T-helper 2 cell treated with Interferon-gamma antibody and Interleukin-4, amounts not matched to agents 100 ng/mL and 5 ng/mL, for 36 hours (primary cell): ENCODE measurements at regions not wholly inside any gene's neighbourhood (a gene's known extent, or its start where the extent isn't known, plus 50 kb on each side); places are given as distances from the start of the nearest gene placed in this dataset.
"Not testable (repeated sequence)": the region's sequence is repeated elsewhere in the genome, so short reads cannot be mapped to it uniquely, and the experiment has no call there.

Source experiments
- intact Hi-C: fragments of 100-400 bp; cut with micrococcal nuclease; formaldehyde crosslinking; loops from one replicate; pipeline ENCODE4 v1.15.1; 2023

DNA sequence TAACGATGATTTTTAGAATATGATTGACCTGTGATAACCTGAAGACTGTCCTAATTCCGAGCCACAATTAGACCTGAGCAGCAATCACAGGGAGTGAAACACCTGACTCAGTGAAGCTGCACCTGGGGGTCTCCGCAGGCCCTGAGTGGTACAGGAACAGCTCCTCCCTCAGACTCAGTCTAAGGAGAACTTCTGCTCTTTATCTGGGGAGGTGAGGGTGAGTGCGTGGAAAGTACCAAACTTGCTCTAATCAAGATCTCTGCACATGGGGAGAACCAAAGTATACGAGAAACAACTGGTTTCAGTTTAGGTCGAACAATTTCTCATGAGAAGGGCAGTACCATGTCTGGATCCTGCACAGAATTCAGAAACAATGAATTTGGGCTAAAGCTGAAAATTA is 555.3 kb downstream of the TMEM121 start:
- intact Hi-C loops, result not testable (repeated sequence)

DNA sequence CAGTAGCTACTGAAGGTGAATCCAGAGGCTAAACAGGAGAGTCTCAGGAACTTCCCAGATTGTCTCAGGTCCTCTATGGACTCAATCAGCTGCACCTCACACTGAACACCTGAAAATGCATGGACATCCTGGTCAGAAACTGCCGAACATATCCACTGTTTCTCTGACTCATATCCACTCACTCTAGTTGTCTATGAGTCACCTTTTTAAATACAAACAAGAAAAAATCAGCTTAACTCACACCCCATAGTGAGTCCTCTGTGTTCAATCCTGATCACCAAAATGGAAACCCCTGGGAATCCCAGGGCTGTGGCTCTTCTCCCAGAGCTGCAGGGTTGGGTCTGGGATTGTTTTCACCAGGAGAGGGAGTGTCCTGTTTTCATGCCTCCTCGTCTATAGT is 556.7 kb downstream of the TMEM121 start:
- intact Hi-C loops, result no loop called here

DNA sequence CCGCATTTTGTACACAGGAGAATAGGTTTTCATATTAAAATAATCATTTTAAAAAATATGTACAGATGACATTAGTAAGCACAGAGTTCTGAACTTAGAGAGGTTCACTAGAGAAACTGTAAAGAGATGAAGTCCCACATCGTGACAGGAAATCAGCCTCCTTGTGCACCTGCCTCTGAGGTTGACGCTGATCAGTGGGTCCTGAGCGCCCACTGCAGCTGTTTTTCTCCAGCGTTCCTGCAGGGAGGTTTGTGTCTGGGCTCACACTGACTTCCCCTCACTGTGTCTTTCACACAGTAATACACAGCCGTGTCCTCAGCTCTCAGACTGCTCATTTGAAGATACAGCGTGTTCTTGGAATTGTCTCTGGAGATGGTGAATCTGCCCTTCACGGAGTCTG is 561.5 kb downstream of the TMEM121 start:
- intact Hi-C loops, result no loop called here

DNA sequence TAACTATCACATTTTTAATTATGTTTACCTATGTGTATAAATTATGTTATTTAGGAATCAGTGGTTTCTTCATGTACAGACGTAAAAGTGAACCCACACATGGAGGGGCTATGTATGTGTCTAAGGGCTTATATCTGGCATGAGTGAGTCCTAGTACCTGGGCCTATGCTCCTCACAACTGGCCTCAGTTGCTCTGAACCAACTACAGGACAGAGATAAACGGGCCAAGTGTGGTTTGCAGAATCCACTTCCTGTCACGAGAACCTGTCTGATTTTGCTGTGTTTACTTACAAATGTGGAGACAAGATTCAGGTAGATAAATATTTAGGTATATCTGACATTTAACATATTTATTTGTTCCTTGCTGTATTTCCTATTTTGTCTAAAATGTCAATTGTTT is 562.5 kb downstream of the TMEM121 start:
- intact Hi-C loops, result not testable (repeated sequence)

DNA sequence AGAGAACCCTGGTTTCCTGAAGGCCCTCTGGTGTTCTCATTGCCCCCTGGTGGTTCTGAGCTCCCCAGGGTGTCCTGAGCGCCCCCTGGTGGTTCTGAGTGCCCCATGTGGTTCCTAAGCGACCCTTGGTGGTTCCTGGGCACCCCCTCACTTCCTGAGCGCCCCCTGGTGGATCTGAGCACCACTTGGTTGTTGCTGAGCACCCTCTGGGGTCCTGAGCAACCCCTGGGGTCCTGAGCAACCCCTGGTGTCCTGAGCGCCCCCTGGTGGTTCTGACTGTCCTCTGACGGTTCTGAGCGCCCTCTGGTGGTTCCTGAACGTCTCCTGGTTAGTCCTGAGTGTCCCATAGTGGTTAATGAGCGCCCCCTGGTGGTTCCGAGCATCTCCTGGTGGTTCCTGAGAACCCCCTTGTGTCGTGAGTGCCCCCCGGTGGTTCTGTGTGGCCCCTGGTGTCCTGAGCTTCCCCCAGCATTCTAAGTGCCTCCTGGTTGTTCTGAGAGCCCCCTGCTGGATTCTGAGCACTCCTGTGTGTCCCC is 568.3 kb downstream of the TMEM121 start:
- intact Hi-C loops, result no loop called here

DNA sequence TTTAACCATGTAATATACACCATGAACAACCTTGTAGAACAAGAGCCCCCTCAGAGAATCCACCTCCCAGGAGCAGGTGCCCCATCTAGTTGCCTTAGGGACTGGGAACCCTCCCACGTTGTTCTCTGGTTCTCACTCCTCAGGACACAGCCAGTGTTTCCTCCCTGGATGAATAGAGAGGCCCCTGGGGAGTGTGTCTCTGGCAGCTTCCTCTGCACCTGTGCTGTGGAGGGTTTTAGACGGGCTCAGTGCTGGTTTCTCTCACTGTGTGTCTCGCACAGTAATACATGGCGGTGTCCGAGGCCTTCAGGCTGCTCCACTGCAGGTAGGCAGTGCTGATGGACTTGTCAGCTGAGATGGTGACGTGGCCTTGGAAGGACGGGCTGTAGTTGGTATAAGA is 581.3 kb downstream of the TMEM121 start:
- intact Hi-C loops, result no loop called here

DNA sequence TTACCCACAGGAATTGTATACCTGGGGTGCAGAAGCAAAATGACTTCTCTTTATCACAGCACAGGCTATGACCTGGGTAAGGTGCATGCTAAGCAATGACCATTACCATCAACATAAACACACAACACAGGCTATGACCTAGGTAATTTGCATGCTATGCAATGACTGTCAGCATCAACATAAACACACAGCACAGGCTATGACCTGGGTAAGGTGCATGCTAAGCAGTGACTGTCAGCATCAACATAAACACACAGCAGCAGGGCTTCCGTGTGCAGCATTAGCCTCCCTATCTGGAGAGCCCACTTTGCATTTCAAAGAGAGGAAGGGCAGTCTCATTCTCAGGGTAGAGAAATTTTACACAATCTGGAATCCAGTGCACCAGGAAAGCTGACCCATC is 583.0 kb downstream of the TMEM121 start:
- intact Hi-C loops, result no loop called here

DNA sequence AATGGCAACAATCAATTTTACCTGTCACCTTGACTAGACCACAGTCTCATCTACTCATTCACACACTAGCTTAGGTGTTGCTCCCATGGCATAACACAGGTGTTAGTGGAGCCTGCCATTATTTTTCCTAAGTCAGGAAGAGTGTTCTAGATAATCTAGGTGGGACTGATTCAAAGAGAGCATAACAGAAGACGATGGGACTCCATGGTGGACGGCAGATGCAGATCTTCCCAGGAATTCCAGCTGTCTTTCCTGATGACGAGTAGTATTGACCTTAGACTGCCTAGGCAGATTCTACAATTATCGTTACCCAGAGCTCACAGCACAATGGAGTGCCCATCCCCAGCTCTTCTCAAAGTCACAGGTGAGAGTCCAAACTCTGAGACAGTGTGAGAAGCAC is 589.0 kb downstream of the TMEM121 start:
- intact Hi-C loops, result no loop called here

DNA sequence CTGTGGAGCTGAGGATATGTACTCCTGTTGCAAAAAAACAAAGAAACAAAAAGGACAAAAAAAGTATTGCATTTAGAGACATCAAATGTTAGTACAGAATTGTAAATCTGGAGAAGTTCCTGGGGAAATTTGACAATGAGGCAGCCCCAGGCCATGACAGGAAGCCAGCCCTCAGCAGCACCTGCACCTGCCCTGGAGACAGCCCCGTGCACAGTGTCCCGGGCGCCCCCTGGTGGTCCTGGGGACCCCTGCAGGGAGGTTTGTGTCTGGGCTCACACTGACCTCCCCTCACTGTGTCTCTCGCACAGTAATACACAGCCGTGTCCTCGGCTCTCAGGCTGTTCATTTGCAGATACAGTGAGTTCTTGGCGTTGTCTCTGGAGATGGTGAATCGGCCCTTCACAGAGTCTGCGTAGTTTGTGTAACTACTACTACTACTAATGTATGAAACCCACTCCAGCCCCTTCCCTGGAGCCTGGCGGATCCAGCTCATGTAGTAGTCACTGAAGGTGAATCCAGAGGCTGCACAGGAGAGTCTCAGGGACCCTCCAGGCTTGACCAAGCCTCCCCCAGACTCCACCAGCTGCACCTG is 590.1 kb downstream of the TMEM121 start:
- intact Hi-C loops, result not testable (repeated sequence)

DNA sequence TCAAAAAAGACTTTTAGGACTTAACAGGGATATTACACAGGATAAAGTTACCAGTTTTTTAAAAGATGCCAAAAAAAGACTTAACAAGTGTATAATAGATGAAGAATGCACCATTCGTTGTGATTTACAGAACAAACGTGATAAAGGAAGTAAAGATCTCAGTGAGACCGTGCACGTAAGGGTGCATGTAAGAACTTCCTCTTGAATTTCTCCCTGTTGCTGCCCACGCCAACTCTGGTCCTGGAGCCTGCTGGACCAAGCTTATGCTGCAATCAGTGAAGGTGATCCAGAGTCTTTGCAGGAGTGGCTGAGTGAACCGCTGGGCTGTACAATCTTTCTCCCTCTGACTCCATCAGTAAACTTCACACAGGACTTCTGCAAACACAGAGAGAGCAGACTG is 593.7 kb downstream of the TMEM121 start:
- intact Hi-C loops, result no loop called here

DNA sequence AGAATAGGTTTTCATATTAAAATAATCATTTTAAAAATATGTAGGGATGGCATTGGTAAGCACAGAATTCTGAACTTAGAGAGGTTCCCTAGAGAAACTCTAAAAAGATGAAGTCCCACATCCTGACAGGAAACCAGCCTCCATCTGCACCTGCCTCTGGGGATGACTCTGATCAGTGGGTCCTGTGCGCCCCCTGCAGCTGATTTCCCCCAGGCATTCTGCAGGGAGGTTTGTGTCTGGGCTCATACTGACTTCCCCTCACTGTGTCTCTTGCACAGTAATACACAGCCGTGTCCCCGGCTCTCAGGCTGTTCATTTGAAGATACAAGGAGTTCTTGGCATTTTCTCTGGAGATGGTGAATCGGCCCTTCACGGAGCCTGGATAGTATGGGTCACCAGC is 602.9 kb downstream of the TMEM121 start:
- intact Hi-C loops, result no loop called here

DNA sequence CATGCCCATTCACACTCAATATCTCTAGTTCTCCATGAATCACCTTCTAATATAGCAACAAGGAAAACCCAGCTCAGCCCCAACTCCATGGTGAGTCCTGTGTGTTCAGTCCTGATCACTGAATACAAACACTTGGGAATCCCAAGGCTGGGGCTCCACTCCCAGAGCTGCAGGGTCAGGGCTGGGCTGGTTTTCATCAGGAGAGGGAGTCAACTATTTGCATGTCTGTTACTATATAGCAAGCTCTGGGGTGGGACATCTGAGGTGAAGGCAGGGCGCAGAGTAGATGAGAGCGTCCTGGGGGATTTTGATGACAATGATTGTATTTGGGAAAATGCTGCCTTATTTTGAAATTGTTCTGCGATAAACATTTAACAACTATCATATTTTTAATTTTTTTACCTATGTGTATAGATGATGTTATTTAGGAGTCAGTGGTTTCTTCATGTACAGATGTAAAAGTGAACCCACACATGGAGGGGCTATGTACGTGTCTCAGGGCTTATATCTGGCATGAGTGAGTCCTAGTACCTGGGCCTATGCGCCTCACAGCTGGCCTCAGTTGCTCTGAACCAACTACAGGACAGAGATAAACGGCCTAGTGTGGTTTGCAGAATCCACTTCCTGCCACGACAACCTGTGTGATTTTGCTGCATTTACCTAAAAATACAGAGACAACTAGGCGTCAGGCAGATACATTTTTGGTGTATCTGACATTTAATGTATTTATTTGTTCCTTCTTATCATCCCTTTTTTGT is 603.7 kb downstream of the TMEM121 start:
- intact Hi-C loops, result not testable (repeated sequence)

DNA sequence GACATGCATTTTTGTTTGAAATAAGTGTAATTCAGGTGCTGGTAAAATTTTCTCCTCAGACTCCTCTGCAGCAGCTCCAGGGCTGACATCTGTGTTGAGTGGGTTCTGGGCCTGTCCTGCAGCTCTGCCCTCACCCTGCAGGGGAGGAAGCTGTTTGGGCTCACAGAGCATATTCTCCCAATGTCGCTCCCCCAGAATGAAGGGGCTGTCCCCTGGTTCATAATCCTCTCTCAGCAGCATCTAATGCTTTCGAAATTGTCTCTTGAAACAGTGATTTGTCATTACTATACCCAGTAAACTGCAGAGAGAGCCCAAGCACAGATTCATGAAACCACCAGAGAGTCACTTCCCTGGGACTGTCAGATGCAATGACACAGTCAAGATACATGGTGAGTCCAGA is 606.7 kb downstream of the TMEM121 start:
- intact Hi-C loops, result not testable (repeated sequence)

DNA sequence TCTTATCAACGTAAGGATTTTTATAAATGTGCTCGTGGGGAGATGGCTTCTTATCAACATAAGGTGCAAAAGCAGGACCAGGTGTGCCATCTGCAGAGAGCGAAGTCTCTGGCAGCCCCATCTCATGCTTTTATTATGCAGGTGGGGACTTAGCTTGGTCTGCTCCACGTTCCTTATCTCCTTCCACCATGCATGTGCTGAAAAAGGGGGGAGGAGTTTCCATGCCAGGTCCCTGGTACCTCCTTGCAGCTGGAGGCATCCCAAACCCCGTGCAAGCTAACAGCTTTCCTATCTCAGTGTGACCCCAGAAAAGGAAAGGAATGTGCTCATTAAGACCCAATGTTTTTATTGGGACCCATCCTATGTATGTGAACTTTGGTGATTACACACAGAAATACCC is 608.5 kb downstream of the TMEM121 start:
- intact Hi-C loops, result no loop called here

DNA sequence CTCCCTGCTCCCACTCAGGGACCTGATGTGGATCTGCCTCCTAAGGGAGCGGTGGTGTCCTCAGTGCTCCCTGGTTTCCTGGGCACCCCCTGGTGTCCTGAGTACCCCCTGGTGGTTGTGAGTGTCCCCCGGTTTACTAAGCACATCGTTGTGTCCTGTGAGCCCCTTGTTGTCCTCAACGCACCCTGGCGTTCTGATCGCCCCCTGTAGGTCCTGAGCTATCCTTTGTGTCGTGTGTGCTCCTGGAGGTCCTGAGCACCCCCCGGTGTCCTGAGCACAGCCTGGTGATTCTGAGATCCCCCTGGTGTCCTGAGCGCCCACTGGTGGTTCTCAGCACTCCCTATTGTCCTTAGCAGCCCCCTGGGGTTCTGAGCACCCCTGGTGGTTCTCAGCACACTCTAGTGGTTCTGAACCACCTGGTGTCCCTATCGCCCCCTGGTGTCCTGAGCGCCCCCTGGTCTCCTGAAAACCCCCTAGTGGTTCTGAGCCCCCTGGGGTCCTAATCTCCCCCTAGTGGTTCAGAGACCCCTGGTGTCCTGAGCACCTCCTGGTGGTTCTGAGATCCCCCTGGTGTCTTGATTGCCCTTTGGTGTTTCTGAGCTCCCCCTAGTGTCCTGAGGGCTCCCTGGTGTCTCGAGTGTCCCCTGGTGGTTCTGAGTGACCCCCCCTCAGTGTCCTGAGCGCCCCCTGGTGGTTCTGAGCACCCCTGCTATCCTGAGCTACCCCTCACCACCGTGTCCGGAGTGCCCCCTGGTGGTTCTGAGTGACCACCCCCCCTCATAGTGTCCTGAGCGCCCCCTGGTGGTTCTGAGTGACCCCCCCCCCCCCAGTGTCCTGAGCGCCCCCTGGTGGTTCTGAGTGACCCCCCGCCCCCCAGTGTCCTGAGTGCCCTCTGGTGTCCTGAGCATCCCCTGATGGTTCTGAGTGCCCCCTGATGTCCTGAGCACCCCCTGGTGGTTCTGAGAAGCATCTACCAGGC is 615.1 kb downstream of the TMEM121 start:
- intact Hi-C loops, result no loop called here

DNA sequence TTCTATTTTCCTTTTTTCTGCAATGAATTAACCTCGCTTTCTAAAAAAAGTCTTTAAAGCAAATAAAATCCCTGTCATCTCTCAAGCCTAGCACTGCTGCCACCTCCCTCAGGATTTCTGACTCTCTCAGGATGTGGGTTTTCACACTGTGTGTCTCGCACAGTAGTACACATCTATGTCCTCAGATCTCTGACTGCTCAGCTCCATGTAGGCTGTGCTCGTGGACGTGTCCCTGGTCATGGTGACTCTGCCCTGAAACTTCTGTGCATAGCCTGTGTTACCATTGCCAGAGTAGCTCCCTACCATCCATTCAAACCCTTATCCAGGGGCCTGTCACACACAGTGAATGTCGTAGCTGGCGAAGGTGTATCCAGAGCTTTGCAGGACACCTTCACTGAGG is 619.3 kb downstream of the TMEM121 start:
- intact Hi-C loops, result not testable (repeated sequence)

DNA sequence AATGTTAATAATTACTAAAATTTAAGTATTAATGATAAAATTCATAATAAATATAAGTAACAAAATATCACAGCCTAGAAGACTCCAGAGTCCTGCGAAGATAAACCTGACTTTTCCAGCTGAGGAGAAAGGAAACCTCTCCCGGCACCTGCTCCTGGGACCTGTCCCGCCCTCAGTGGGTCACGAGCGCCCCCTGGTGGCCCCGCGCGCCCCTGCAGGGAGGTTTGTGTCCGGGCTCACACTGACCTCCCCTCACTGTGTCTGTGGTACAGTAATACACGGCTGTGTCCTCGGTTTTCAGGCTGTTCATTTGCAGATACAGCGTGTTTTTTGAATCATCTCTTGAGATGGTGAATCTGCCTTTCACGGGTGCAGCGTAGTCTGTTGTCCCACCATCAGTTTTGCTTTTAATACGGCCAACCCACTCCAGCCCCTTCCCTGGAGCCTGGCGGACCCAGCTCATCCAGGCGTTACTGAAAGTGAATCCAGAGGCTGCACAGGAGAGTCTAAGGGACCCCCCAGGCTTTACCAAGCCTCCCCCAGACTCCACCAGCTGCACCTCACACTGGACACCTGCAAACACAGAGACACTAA is 627.1 kb downstream of the TMEM121 start:
- intact Hi-C loops, result not testable (repeated sequence)

DNA sequence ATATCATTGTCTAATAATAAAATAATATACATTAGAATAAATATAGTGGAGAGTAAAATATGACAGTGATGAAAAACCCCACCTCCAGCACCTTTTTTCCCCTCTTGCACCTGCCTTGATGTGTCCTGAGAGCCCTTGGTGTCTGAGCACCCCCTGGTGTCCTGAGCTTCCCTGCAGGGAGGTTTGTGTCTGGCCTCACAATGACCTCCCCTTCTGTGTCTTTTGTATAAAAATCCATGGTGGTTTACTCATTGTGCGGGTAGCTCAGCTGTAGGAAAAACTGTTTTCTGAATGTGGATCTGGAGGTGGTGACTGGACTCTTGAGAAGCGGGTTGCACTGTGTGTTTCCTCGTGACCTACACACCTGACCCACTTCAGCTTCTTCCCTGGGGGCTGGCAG is 636.9 kb downstream of the TMEM121 start:
- intact Hi-C loops, result no loop called here

DNA sequence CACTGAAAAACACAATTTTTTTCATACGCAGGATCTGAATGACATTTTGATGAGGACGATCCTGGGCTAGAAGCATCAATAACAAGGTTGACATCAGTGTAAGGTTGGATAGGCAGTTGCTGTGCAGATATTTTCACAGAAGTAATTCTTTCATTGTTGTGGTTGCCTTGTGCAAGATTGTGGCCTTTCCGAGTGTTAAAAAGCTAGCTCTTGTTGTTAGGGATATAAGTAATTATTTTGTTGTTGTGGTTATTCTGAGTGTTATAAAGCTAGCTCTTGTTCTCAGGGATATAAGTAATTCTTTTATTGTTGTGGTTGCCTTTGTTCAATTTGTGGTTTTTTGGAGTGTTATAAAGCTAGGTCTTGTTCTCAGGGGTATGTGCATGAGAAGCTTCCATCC is 637.4 kb downstream of the TMEM121 start:
- intact Hi-C loops, result not testable (repeated sequence)

DNA sequence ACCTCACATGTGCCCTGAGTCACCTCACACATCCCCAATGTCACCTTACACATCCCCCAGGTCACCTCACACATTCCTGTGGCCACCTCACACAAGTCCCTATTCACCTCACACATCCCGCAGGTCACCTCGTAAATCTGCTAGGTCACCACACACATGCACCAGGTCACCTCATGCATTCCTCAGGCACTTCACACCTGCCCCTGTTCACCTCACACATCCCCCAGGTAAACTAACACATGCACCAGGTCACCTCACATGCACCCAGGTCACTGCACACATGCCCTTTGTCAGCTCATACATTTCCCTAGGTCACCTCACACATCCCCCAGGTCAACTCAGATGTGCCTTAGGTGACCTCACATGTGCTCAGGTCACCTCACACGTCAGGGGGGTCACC is 639.8 kb downstream of the TMEM121 start:
- intact Hi-C loops, result no loop called here

DNA sequence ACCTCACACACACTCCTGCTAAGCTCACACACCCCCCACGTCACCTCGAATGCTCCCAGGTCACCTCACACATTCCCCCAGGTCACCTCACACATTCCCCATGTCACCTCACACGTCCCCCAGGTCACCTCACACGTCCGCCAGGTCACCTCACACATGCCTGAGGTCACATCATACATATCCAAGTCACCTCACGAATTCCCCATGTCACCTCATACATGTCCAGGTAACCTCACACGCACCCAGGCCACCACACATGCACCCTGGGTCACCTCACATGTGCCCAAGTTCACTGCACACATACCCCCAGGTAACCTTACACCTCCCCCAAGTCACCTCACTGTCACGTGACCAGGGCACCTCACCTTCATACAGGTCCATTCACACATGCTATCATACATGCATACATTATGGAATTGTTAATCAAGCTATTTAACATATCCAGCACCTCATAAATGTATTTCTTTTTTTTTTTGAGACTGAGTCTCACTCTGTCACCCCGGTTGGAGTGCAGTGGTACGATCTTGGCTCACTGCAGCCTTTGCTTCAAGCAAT is 640.3 kb downstream of the TMEM121 start:
- intact Hi-C loops, result no loop called here
